GM18907 (cell line): ENCODE measurements at regions not wholly inside any gene's neighbourhood (a gene's known extent, or its start where the extent isn't known, plus 50 kb on each side); places are given as distances from the start of the nearest gene placed in this dataset.

ENCODE experiments used
- ATAC-seq: cut with Tn5 transposase; IDR thresholded peaks from one replicate; pipeline ENCODE4 v1.9.1; 2021; ENCODE audit warnings: mild to moderate bottlenecking, moderate library complexity; ENCODE audit not compliant: unreplicated experiment

DNA sequence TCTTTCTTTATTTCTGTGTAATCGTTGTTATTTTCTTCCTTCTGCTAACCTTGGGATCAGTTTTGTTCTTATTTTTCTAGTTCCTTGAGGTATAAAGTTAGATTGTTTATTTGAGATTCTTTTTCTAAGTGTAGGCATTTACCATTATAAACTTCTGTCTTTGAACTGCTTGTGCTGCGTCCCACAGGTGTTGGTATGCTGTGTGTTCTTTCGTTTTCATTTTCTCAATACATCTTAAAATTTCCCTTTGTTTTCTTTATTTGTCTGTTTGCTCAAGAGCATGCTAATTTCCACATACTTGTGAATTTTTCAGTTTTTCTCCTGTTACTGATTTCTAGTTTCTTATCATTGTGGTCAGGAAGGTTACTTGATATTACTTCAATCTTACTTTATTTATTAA lies 873.8 kb upstream of the GCFC2 start:
- ATAC-seq = no peak

GRCh38 chr2:76579911-76580310 lies 869.2 kb upstream of the GCFC2 start:
- ATAC-seq = no peak

GRCh38 chr2:76572981-76573380 lies 862.3 kb upstream of the GCFC2 start:
- ATAC-seq = no peak

GRCh38 chr2:76569819-76570218 lies 859.1 kb upstream of the GCFC2 start:
- ATAC-seq = no peak

DNA sequence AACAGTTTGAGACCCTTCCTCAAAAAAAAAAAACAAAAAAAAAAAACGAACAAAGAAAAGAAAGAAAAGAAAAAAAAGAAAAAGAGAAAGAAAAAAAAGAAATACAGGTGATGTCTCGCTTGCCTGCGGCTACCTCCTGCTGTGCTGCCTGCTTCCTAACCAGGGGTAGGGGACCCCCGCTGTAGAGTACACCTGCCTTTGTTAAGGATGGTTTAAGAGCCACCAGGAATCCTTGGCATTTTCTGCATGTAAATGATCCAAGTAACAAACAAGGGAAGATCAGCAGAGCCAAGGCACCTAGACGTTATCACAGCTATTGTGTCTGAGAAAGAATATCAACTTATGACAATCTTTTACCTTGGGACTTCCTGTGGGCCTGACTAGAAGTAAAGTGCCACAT lies 856.8 kb upstream of the GCFC2 start:
- ATAC-seq = no peak

DNA sequence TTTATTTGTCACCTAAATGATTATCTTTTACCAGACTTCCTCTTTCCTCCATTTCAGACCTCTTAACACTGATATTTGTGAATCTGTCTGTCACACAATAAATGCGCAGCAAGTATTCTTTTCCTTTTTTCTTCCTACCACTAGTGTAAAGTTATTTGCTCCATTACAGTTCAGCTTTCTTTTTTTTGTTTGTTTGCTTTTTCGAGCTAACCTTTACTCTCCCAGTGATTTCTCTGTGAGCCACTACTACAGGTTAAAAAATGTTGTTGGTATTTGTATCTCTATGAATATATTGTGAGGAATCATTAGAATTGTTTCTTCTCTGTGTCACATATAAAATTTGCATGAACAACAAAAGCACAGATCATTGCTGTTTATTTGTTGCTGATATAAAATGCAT lies 854.0 kb upstream of the GCFC2 start:
- ATAC-seq = no peak

DNA sequence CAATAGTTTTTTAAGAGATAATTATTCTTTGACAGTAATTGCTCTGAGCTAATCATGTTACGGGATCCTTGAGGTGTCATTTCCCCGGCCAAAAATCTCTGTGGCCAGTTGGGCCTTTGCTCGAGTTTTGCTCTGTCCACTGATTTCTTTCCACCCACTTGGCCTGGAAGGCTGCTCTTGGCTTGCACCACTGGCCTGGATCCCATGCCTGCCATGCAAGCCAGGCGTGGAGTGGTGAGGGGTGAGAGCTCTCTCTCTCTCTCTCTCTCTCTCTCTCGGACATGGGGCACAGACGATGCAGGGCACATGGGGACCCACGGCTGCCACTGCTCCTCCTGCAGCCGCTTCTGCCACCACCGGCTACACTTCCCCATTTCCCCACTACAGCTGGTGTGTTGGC lies 853.0 kb upstream of the GCFC2 start:
- no peak for ATAC-seq

DNA sequence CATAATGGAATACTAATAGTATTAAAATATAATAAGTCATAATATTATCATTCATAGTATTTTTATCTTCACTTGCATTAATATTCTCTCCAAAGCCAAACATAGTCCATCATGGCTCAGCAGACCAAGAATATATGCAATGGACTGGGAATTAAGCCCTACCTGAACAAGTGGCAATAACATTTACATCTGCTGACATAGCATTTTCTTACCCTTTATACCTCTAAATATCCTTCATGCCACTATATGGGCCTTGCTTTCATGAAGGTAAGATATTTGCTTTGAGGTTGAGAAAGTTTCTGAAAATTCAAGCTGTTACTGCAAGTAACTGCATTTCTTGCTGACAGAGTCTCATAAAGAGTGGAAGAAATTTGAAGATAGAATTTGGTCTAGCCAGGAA lies 847.4 kb upstream of the GCFC2 start:
- ATAC-seq = no peak

DNA sequence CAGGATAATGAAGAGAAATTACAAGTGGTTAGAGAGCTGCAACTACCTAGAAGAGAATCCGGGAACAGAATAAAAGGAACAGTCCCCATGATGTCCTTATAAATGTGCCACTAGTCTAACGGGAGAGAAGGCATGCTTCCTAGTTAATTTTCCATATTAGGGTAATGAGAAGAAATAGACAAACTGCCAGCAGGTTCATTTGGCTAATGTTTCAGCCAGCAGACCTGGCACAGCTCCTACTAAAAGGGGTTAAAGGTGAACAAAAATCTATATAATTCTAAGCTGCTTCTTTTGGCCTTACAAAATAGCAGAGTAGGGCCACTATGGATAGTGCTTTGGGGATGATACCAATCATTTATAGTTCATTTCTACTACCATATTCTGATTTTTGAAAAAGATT lies 845.3 kb upstream of the GCFC2 start:
- no peak for ATAC-seq

- no peak for ATAC-seq
These were observed 835.5 kb upstream of the GCFC2 start for GRCh38 chr2:76546207-76546606.

DNA sequence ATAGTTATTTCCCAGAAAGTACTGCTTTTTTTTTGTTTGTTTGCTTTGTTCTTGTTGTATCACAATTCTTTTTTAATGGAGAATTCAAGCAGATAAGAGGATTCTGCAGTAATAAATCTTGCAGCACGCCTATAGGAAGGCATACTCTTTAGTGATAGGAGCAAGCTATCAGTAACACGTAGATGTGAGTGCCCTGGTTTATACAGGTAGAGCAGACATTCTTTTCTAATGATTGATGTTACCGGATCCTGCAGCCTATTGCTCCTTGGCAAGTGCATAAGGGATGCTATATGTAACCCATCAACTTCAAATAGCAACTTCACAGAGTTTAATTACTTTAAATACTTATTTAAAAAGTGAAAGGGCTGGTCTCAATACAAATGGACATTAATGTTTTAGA lies 834.2 kb upstream of the GCFC2 start:
- ATAC-seq = no peak

DNA sequence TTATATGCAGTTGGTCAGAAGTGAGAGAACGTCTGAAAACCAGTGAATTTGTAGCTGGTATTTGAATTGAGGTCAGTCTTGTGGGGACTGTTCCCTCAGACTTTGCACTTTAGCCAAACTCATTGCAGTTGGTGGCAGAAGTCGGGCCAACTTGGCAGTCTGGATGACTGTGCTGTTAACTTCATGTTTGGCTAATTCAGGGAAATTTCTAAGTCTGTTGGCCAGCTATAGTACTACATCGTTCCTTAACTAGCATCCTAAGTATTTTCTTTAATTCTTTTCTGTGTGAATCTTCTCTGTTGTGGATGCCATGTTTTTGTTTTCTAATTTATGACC lies 806.8 kb upstream of the GCFC2 start:
- no peak for ATAC-seq

DNA sequence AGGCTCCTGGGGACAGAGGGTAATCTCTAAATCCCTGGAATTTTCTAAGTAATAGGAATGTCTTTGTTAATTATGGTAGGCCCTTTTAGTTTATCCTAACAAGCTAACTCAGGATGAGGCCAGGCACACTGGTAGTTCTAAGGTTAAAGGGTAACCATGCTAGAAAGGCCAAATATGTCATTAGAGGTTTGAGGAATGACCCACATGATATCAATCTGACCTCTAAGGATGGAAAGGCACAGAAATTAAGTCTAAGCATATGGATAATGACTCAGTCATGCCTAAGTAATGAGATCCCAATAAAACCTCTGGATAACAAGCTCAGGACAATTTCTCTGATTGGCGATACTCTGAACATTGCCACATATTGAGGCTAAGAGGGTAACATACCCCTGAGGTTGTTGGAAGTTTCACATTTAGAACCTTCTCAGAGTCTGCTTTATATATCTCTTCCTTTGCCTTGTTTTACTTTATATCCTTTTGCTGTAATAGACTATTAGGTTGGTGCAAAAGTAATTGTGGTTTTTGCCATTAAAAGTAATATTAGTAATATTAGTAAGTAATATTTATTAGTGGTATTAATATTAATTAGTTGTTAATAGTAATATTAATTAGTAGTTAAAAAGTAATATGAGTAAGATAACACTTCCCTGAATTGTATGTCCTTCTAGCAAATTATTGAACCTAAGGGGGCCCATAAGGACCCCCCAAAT lies 806.3 kb upstream of the GCFC2 start:
- no peak for ATAC-seq

GRCh38 chr2:76512201-76512820 lies 801.6 kb upstream of the GCFC2 start:
- no peak for ATAC-seq

GRCh38 chr2:76506538-76506937 lies 795.8 kb upstream of the GCFC2 start:
- no peak for ATAC-seq

GRCh38 chr2:76501641-76502040 lies 790.9 kb upstream of the GCFC2 start:
- ATAC-seq = no peak

DNA sequence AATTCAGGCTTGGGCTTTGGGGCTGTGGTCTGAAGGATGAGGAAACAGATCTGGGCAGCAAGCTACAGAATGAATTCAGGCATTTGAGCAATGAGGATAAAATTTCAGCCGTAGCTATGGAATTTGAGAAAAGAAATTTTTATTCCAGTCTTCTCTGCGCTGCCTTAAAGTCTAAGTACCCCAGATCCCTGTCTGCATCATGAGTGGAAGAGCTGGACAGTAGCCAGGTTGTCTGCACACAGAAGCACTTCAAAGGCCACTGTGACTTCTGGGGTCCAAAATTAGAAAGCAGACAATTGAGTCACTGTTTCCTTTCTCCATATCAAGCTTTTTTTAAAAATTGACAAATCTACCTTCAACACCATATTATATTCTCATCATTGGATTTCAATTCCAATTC lies 787.6 kb upstream of the GCFC2 start:
- no peak for ATAC-seq

GRCh38 chr2:76491503-76491902 lies 780.8 kb upstream of the GCFC2 start:
- ATAC-seq = no peak

DNA sequence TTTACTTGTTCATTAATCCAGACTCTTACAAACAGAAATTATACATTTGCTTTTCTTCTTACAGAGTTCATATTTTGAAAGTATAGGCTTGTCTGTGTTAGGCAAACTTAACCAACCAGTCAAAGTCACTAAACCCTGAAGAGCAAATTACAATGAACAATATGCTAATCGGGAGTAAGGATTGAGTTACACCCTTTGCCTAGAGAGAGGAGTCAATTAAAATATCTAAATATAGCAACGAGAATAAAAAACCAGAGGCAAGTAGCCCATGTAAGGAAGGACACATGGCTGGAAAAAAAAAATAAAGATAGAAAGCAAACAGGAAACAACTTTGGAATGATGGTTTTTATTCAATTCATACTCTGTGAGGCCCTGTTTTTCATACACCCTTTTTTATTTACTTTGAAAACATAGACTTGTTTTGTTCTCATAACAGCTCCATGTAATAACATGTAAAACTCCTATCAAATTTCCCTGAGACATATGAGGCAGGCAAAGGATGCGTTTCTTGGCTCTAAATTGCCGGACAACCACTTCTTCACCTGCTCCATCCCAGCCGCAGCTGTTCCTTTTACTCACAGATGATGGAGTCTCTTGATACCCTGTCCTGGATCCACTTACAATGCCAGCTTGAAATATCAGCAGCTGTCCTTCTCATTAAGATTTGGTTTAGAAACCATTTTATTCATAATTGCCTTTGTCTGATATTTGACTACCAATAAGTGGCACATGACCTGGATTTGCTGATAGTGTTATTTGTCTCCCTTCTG lies 767.7 kb upstream of the GCFC2 start:
- ATAC-seq = no peak

DNA sequence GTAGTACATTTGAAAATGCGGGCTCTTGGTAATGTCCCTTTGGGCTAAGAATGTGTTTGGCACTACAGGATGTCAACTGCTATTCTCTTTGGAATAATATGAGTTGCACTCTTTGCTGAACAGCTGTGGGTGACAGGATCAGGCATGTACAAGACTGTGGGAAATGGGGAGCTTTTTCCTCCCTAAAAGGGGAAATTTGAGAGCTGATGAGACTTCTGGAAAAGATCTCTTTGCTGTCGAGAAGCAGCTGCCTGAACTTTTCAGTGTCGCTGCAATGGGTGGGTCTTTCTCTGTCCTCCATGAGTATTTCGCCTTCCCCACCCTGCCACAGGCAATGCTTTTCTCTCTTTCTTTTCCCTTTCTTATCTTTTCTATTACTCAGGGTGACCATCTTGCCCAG lies 762.2 kb upstream of the GCFC2 start:
- ATAC-seq = no peak

- no peak for ATAC-seq
These were observed 758.4 kb upstream of the GCFC2 start for GRCh38 chr2:76469066-76469465.

- no peak for ATAC-seq
These were observed 756.6 kb upstream of the GCFC2 start for GRCh38 chr2:76467326-76467725.
